Breast epithelium (tissue), 3 donors: ENCODE measurements at regions not wholly inside any gene's neighbourhood (a gene's known extent, or its start where the extent isn't known, plus 50 kb on each side); places are given as distances from the start of the nearest gene placed in this dataset.

Experiments used
- CTCF ChIP-seq, 3 donors: fragments of 450-650 bp; IDR thresholded peaks; one replicate each; pipeline ENCODE4 v1.5.1; 2016 to 2017; ENCODE audit warnings: antibody characterized with exemption in 3 of 3, mild to moderate bottlenecking in 3 of 3, moderate library complexity in 3 of 3
- POLR2A ChIP-seq: fragments of 450-650 bp; IDR thresholded peaks from one replicate; pipeline ENCODE4 v1.6.1; 2016; ENCODE audit warnings: antibody characterized with exemption, mild to moderate bottlenecking, moderate library complexity
- POLR2AphosphoS5 ChIP-seq, 3 donors: sonication (generic); formaldehyde crosslinking; IDR thresholded peaks; one replicate each; pipeline ENCODE4 v1.6.1; 2017; ENCODE audit warnings: antibody characterized with exemption in 3 of 3

DNA sequence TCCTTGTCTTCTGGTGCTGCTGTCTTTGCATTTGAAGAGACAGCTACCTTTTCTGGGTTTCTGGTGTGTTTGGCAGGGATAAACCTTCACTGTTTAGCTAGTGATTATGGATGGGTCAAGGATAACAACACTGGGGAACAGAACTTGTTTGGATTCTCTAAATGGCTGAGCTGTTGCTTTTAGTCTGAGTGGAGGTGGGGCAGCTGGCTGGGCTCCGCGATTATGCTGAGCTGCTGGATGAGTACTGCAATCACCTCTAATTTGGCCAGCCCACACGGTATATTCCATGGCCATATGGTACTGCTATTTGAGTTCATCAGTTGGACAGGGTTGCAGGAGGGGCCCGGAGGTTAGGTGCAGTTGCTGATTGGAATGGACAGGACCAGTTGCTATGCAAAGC is 361.6 kb upstream of the TFPI start:
- TF ChIP-seq CTCF (IDR thresholded peaks at IDR 0.05), result no peak
- no peak for TF ChIP-seq POLR2AphosphoS5 (IDR thresholded peaks at IDR 0.05)
- TF ChIP-seq POLR2A, result no peak
